H1 (cell line): ENCODE measurements at regions not wholly inside any gene's neighbourhood (a gene's known extent, or its start where the extent isn't known, plus 50 kb on each side); places are given as distances from the start of the nearest gene placed in this dataset.

ENCODE experiments used
- CTCF ChIA-PET: fragments of 300-600 bp; sonication (Branson Sonifier 250); formaldehyde crosslinking; loops from one replicate; lab custom pipeline; 2021; ENCODE audit not compliant: partially characterized antibody; lab: Charles Lee
- POLR2A ChIA-PET: fragments of 300-600 bp; sonication (Branson Sonifier 250); formaldehyde crosslinking; loops from one replicate; lab custom pipeline; 2021; ENCODE audit warnings: inconsistent platforms; ENCODE audit not compliant: partially characterized antibody; lab: Charles Lee
- DNase-seq, 2 experiments: peaks; one replicate each; pipeline versions ENCODE4 v3.0.0 to v3.0.0-alpha.2; 2010 to 2022; ENCODE audit warnings: low spot score in 2 of 2, low read depth in 1 of 2, mixed read lengths in 1 of 2
- FAIRE-seq: peaks from 2 replicates; lab custom pipeline; 2011; peaks lifted over from hg19 to GRCh38; lab: Jason Lieb, UNC
- H2AFZ ChIP-seq: 2 replicates; pipeline ENCODE4 v1.8.1; 2012; ENCODE audit warnings: low read length, inconsistent platforms
- H2AK5ac ChIP-seq: 2 replicates; pipeline ENCODE4 v1.6.1; 2013; ENCODE audit warnings: low read depth, low read length
- H2BK120ac ChIP-seq: replicated peaks from 2 replicates; pipeline ENCODE3; 2013; ENCODE audit warnings: low read depth, low read length, inconsistent platforms
- H2BK12ac ChIP-seq: 2 replicates; pipeline ENCODE4 v1.6.1; 2013; ENCODE audit warnings: low read depth, low read length
- H2BK15ac ChIP-seq: 2 replicates; pipeline ENCODE4 v1.6.1; 2013; ENCODE audit warnings: low read length
- H2BK20ac ChIP-seq: 2 replicates; pipeline ENCODE4 v1.6.1; 2013; ENCODE audit warnings: low read length
- H2BK5ac ChIP-seq: 2 replicates; pipeline ENCODE4 v1.6.1; 2013; ENCODE audit warnings: low read depth, low read length
- H3K14ac ChIP-seq: 2 replicates; pipeline ENCODE4 v1.6.1; 2013; ENCODE audit warnings: inconsistent platforms; ENCODE audit not compliant: insufficient read length
- H3K18ac ChIP-seq: 2 replicates; pipeline ENCODE4 v1.6.1; 2013; ENCODE audit warnings: low read length; ENCODE audit errors: extremely low read depth
- H3K23ac ChIP-seq: 2 replicates; pipeline ENCODE4 v1.6.1; 2013; ENCODE audit warnings: inconsistent platforms; ENCODE audit not compliant: insufficient read length
- H3K23me2 ChIP-seq: 2 replicates; pipeline ENCODE4 v1.6.1; 2013; ENCODE audit warnings: low read depth, low read length
- H3K27ac ChIP-seq: 2 replicates; pipeline ENCODE4 v1.6.1; 2011; ENCODE audit warnings: low read depth, low read length, inconsistent platforms
- H3K27me3 ChIP-seq, 4 experiments: replicated peaks in 1 of 4; 1 replicate in 1 of 4; 2 replicates in 3 of 4; pipeline versions ENCODE4 v1.6.1 to v1.8.1; 2011 to 2013; ENCODE audit warnings: low read length in 3 of 4, mild to moderate bottlenecking in 3 of 4, inconsistent platforms in 2 of 4, mixed read lengths in 2 of 4, moderate library complexity in 1 of 4; ENCODE audit not compliant: control insufficient read depth in 3 of 4, insufficient read depth in 3 of 4; ENCODE audit errors: extremely low read depth in 1 of 4
- H3K36me3 ChIP-seq, 4 experiments: 2 replicates each; pipeline versions ENCODE4 v1.6.1 to v1.8.1; 2011 to 2013; ENCODE audit warnings: mild to moderate bottlenecking in 4 of 4, low read length in 3 of 4, moderate library complexity in 2 of 4, control low read depth in 1 of 4, inconsistent platforms in 1 of 4; ENCODE audit not compliant: insufficient read depth in 4 of 4, control insufficient read depth in 2 of 4
- H3K4ac ChIP-seq: replicated peaks from 2 replicates; pipeline ENCODE3; 2013; ENCODE audit warnings: low read length, low read depth, mixed read lengths, inconsistent platforms; ENCODE audit not compliant: insufficient read length
- H3K4me1 ChIP-seq, 4 experiments: replicated peaks in 1 of 4; 1 replicate in 1 of 4; 2 replicates in 3 of 4; pipeline versions ENCODE4 v1.6.1 to v1.8.1; 2011 to 2013; ENCODE audit warnings: low read length in 3 of 4, inconsistent platforms in 2 of 4, mixed read lengths in 1 of 4; ENCODE audit not compliant: insufficient read depth in 4 of 4, control insufficient read depth in 3 of 4
- H3K4me2 ChIP-seq, 2 experiments: 2 replicates each; pipeline versions ENCODE4 v1.6.1 to v1.8.1; 2011 to 2013; ENCODE audit warnings: low read depth in 2 of 2, low read length in 2 of 2, control low read depth in 1 of 2, inconsistent platforms in 1 of 2, mild to moderate bottlenecking in 1 of 2; ENCODE audit not compliant: insufficient read depth in 1 of 2
- H3K4me3 ChIP-seq, 4 experiments: fragments of 200-600, 300-600 bp in 1 of 4; sonication (generic), shearing (Covaris generic), sonication (Bioruptor Twin) in 1 of 4; 2 replicates each; pipeline versions ENCODE4 v1.5.1 to v1.8.1; 2011 to 2016; ENCODE audit warnings: low read length in 4 of 4, low read depth in 3 of 4, control low read depth in 2 of 4, inconsistent platforms in 2 of 4, mild to moderate bottlenecking in 2 of 4, mixed read lengths in 1 of 4, moderate library complexity in 1 of 4; ENCODE audit not compliant: insufficient read depth in 2 of 4; ENCODE audit errors: extremely low read depth in 1 of 4
- H3K56ac ChIP-seq: replicated peaks from 2 replicates; pipeline ENCODE3; 2013; ENCODE audit warnings: low read depth, mild to moderate bottlenecking, mixed read lengths, low read length, inconsistent platforms; ENCODE audit not compliant: insufficient read length
- H3K79me1 ChIP-seq: 2 replicates; pipeline ENCODE4 v1.6.1; 2013; ENCODE audit warnings: low read depth, low read length, control low read depth
- H3K79me2 ChIP-seq, 2 experiments: 2 replicates each; pipeline versions ENCODE4 v1.6.1 to v1.8.1; 2012 to 2013; ENCODE audit warnings: low read length in 2 of 2, mild to moderate bottlenecking in 2 of 2, inconsistent platforms in 1 of 2; ENCODE audit not compliant: insufficient read depth in 2 of 2, control insufficient read depth in 1 of 2
- H3K9ac ChIP-seq, 4 experiments: replicated peaks in 1 of 4; 1 replicate in 1 of 4; 2 replicates in 3 of 4; pipeline versions ENCODE4 v1.6.1 to v1.8.1; 2011 to 2013; ENCODE audit warnings: low read depth in 3 of 4, low read length in 3 of 4, control low read depth in 2 of 4, mild to moderate bottlenecking in 2 of 4, moderate library complexity in 2 of 4, inconsistent platforms in 1 of 4; ENCODE audit errors: extremely low read depth in 1 of 4
- H3K9me3 ChIP-seq, 2 experiments: 2 replicates each; pipeline versions ENCODE4 v1.6.1 to v1.8.1; 2012 to 2013; ENCODE audit warnings: mild to moderate bottlenecking in 2 of 2, moderate library complexity in 2 of 2, control low read depth in 1 of 2, inconsistent platforms in 1 of 2, low read depth in 1 of 2, low read length in 1 of 2, mixed read lengths in 1 of 2; ENCODE audit not compliant: insufficient read depth in 2 of 2
- H4K20me1 ChIP-seq, 2 experiments: replicated peaks in 1 of 2; 2 replicates each; pipeline versions ENCODE3 to v1.8.1; 2011 to 2013; ENCODE audit warnings: inconsistent platforms in 2 of 2, low read length in 2 of 2, mild to moderate bottlenecking in 1 of 2; ENCODE audit not compliant: insufficient read depth in 2 of 2, control insufficient read depth in 1 of 2
- H4K5ac ChIP-seq: 2 replicates; pipeline ENCODE4 v1.6.1; 2013; ENCODE audit warnings: low read length, low read depth, mixed read lengths, inconsistent platforms; ENCODE audit not compliant: insufficient read length
- H4K8ac ChIP-seq: 2 replicates; pipeline ENCODE4 v1.8.0; 2013; ENCODE audit warnings: mild to moderate bottlenecking, moderate library complexity, low read length, inconsistent platforms; ENCODE audit not compliant: insufficient read depth; ENCODE audit errors: extremely low read depth
- H4K91ac ChIP-seq: replicated peaks from 2 replicates; pipeline ENCODE3; 2013; ENCODE audit warnings: low read length, mixed read lengths, inconsistent platforms; ENCODE audit not compliant: insufficient read length
- CHD7 ChIP-seq: fragments of 300-600 bp; sonication (generic); IDR thresholded peaks from 2 replicates; pipeline ENCODE4 v1.7.1; 2012; ENCODE audit warnings: low read length, moderate library complexity, mild to moderate bottlenecking, inconsistent platforms; ENCODE audit not compliant: insufficient replicate concordance
- WGBS, 2 experiments: shearing (Covaris generic) in 1 of 2; methylation state at CpG; one replicate each; pipeline versions ENCODE4 v1.1.6 to v1.1.7; 2013 to 2015; ENCODE audit warnings: low lambda C conversion rate in 2 of 2, mixed read lengths in 2 of 2, inconsistent platforms in 1 of 2, low coverage in 1 of 2, missing lambda C conversion rate in 1 of 2; ENCODE audit not compliant: insufficient replicate concordance in 2 of 2, insufficient coverage in 1 of 2, insufficient read length in 1 of 2; ENCODE audit errors: extremely low coverage in 1 of 2, missing lambda C conversion rate in 1 of 2; 5-methylcytosine and 5-hydroxymethylcytosine counted together

- Histone ChIP-seq H3K23ac (no peak overlapping the region), H3K9me3 (no peaks in the 10 kb centered on the region), H4K8ac (no peak overlapping the region), H3K79me1 (no peaks in the 10 kb centered on the region), H3K4ac (no peak overlapping the region), H2BK12ac (no peak overlapping the region), H3K4me2 (no peak overlapping the region), H3K4me1 (no peaks in the 10 kb centered on the region), H3K23me2 (no peaks in the 10 kb centered on the region), H4K5ac (no peak overlapping the region), H3K79me2 (no peaks in the 10 kb centered on the region), H3K56ac (no peak overlapping the region), H2BK15ac (no peak overlapping the region), H3K4me3 (no peak overlapping the region), H2BK5ac (no peak overlapping the region), H2BK20ac (no peak overlapping the region), H4K20me1 (no peaks in the 10 kb centered on the region), H3K27ac (no peak overlapping the region), H2AFZ (no peak overlapping the region), H3K27me3 (no peaks in the 10 kb centered on the region), H3K36me3 (no peaks in the 10 kb centered on the region), H3K18ac (no peak overlapping the region), H3K9ac (no peak overlapping the region), H2AK5ac (no peak overlapping the region), H2BK120ac (no peak overlapping the region), H4K91ac (no peak overlapping the region), H3K14ac (no peak overlapping the region)
- 90% methylated on average over 4 of the region's 4 CpGs; no CpG with 5 or more reads in 1 of the 2 experiments for WGBS, 2 experiments
- FAIRE-seq = no peak
- no peak for DNase-seq
- CTCF ChIA-PET = no interaction called here
- POLR2A ChIA-PET = no interaction called here
- TF ChIP-seq CHD7 = no peak
Measured at GRCh38 chr4:133868856-133869255, 332.7 kb downstream of the PABPC4L start.
